ENCODE measurements at regions not wholly inside any gene's neighbourhood (a gene's known extent, or its start where the extent isn't known, plus 50 kb on each side); places are given as distances from the start of the nearest gene placed in this dataset.

DNA sequence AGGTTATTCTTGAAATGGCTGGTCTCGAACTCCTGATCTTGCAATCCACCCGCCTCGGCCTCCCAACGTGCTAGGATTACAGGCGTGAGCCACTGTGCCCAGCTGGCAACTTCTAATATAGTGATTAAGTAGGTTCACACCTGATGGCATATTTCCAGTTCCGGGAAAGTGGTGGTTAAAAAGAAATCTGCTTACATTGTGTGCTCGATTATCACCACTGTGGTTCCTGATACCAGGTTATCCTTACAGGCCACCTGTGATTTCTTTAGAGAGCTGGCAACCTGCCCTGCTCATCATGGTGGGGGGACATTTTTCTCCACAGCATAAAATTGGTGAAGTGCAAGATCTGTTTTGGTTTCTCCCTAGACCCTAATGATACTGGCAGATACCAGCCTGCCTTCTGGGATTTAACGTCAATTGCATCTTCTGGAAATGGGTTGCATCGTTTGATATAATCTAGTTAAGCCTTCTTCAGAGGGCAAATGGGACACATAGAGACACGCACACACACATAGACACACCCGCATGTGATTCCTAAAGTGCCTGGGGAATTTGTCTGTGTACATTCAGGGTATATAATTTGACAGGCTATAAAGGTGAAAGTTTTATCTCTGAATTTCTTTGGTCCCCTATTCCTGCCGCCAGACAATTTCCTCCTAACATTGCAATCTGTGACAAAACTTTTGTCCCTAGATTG is 49.7 kb upstream of the CITED2 start:
- DNase-seq: no peak

All from activated T-cell treated with anti-CD3 and anti-CD28 coated beads, Interleukin-2, amount 50 U/mL, for 48 hours (primary cell).